ENCODE measurements at regions not wholly inside any gene's neighbourhood (a gene's known extent, or its start where the extent isn't known, plus 50 kb on each side); places are given as distances from the start of the nearest gene placed in this dataset.
A peak's percentile ranks its signal among the peaks of the same experiment; 100 is the strongest.
"Not testable (repeated sequence)": the region's sequence is repeated elsewhere in the genome, so short reads cannot be mapped to it uniquely, and the experiment has no call there.

GRCh38 chr18:1048032-1048431, 143.4 kb downstream of the ADCYAP1 start:
- DNase-seq, result no peak

- no peak for DNase-seq
These were observed 144.5 kb downstream of the ADCYAP1 start for GRCh38 chr18:1049173-1049572.

- DNase-seq, result no peak
These were observed 145.5 kb downstream of the ADCYAP1 start for GRCh38 chr18:1050012-1050657.

DNA sequence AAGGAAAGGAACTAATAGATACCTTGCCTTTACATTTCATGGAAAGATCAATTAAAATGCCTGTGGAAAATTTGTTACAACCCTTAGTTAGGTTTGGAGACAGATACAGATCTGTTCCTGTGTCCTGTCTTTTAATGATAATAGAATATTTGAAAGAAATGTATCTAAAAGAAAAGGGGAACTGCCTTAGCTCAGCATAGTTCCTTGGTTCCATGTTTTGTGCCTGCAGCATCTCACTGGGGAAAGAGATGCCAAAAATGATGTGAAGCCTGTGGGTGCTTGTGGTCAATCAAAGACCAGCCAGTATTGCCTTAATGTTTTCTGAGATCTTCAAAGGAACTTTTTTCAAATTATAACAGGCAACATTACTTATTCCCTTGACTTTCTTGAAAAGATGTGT, 147.6 kb downstream of the ADCYAP1 start:
- DNase-seq, result no peak

GRCh38 chr18:1053331-1054315, 149.0 kb downstream of the ADCYAP1 start:
- DNase-seq, result no peak

- no peak for DNase-seq
These were observed 151.7 kb downstream of the ADCYAP1 start for GRCh38 chr18:1056404-1056803.

- no peak for DNase-seq
These were observed 152.7 kb downstream of the ADCYAP1 start for GRCh38 chr18:1057367-1057766.

DNA sequence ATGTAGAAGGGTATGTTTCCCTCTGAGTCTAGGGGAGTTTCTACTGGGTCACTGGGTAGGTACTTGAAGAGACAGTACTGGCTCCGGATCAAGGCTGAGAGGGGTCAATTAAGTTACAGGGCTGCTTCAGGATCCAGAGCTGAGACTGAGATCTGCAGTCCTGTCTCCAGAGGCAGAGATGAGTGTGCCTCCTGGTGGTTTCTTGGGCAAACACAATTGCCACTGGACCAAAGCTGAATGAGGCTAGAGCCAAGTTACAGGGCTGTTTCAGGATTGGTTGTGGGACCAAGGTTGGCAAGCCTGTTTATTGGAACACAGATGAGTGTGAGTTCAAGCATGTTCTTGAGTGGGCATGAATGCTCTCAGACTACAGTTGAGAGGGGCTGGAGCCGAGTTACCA, 157.9 kb downstream of the ADCYAP1 start:
- no peak for DNase-seq

- peak; percentile 65 to 90 for DNase-seq
These were observed 170.7 kb downstream of the ADCYAP1 start for GRCh38 chr18:1075322-1075721.

DNA sequence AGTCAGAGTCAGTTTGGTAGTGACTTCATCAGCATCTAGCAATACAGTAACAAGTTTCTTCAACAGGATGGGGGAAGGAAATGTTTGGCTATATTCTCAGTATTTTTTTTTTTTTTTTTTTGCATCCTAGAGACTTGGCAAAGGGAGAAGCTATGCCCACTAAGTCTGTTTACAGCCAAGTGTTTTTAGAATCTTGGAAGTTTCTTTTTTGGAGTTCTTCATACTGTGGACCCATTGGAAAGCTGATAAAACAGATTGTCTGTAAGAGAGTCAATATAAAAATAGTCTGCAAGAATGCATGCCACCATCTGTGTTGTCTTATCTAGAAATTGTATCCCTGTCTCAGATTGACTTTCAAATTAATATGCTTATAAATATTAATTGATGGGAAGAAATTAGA, 171.2 kb downstream of the ADCYAP1 start:
- no peak for DNase-seq

DNA sequence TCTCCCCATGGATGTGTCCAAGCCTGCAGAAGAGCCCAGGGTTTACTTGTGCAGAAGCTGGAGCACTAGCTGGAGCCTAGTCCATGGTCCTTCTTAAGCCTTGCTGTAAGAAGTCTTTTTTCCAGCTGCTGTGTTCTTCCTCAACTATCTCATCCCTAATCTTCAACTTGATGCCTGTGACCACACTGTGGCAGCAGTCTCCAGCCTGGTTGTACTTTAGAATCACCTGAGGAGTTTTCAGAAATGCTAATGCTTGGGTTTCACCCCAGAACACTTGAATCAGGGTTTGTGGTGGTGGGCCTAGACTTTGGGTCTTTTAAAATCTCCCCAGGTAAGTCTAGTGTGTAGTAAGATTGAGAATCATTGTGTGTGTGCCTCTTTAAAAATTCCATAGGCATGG, 173.6 kb downstream of the ADCYAP1 start:
- no peak for DNase-seq

DNA sequence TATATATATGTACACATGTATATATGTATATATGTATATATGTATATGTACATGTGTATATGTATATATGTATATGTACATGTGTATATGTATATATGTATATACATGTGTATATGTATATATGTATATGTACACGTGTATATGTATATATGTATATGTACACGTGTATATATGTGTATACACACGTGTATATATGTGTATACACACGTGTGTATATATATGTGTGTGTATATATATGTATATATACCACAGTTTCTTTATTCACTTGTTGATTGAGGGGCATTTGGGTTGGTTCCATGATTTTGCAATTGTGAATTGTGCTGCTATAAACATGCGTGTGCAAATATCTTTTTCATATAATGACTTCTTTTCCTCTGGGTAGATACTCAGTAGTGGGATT, 179.0 kb downstream of the ADCYAP1 start:
- DNase-seq, result not testable (repeated sequence)

DNA sequence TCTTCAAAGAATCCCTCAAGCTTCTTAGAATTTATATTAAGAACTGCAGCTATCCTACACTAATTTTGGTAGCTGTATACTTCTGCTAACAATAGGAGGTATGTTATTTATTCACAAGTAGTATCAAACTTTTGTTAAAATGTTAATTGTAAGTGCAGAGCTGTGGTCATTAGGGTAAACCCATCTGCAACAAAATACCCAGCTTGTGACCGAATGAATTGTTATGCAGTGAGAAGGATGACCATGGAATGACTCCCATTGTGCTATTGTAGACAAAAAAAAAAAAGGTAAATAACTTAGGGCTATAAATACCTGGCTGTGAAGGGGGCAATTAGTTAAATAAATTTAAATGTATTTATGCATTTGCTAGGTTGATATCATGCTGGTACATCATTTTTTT, 186.1 kb downstream of the ADCYAP1 start:
- DNase-seq, result peak; percentile 12 to 59

GRCh38 chr18:1092228-1092627, 187.6 kb downstream of the ADCYAP1 start:
- no peak for DNase-seq

- DNase-seq, result no peak
These were observed 189.7 kb downstream of the ADCYAP1 start for GRCh38 chr18:1094409-1094808.

GRCh38 chr18:1097991-1098735, 193.5 kb downstream of the ADCYAP1 start:
- DNase-seq, result not testable (repeated sequence)

- DNase-seq, result no peak
These were observed 198.2 kb downstream of the ADCYAP1 start for GRCh38 chr18:1102848-1103247.

DNA sequence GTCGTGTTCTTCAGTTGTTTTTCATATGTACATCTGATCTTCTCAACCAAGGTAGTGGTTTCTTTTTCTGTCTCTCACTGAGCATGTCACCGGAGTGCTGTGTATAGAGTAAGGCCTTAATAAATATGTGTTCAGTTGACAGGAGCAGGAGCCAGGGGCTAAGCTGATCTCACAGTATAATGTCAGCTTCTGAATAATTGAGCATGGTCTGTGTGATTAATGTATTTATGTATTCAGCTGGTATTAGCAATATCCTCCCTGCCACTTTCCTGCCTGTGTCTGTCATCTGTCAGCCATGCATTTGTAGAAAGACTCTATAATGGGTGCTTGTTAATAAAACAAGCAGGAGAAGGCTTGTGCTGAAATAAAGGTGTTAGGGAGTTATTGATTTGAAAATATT, 198.9 kb downstream of the ADCYAP1 start:
- DNase-seq, result peak in 1 of 2 experiments; percentile 46

DNA sequence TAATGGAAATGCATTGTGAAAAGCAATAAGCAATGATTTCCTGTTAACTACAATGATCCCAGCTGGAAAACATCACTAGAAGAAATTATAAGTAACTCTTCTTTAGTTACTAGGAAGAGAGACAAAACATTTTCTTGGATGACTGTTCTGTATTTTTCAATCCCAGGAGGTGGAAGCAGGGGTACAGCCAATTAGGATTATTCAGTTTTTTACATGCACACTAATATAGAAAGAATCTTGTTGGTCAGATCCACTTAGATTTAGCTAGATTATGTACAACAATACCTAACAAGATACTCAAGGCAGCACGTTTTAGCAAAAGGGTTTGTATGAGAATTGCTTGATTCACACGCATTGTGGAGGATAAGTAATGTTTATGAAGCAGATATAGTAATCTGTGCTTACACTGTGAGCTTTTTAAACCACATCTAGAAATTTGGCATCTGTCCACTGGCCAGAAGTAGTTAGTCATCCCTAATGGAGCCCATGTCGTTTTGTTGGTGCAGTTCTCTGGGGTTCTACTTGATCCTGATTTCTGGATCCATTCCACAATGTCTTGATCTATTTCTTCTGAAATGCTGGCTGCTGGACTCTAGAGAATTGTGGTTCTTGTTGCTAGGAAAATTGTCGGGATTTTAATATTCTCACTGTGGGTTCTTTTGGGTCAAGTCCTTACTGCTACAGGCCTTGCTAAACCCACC, 199.7 kb downstream of the ADCYAP1 start:
- peak in 1 of 2 experiments; percentile 12 for DNase-seq

GRCh38 chr18:1124495-1124894, 219.8 kb downstream of the ADCYAP1 start:
- DNase-seq, result no peak

GRCh38 chr18:1133541-1133940, 228.9 kb downstream of the ADCYAP1 start:
- no peak for DNase-seq

DNA sequence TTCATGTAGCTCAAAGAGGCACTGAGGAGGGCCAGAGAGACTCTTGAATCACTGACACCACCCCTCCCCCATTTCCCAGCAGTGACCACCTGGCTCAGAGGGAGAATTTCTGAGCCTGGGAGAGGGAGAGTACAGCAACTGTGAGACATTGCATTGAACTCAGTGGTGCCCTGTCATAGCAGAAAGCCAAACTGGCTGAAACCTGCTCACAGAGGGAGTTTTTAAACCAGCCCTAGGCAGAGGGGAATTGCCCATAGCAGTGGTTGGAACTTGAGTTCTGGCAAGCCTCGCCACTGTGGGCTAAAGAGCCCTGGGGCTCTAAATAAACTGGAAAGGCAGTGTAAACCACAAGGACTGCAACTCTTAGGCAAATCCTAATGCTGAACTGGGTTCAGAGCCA, 243.1 kb downstream of the ADCYAP1 start:
- no peak for DNase-seq

- no peak for DNase-seq
These were observed 245.0 kb downstream of the ADCYAP1 start for GRCh38 chr18:1149709-1150108.
